ENCODE measurements at regions not wholly inside any gene's neighbourhood (a gene's known extent, or its start where the extent isn't known, plus 50 kb on each side); places are given as distances from the start of the nearest gene placed in this dataset.
"Not testable (repeated sequence)": the region's sequence is repeated elsewhere in the genome, so short reads cannot be mapped to it uniquely, and the experiment has no call there.

- TF ChIP-seq CTCF (IDR thresholded peaks at IDR 0.05; ENCODE audit: borderline replicate concordance, control extremely low read depth, extremely low read depth, insufficient read depth, missing control alignments), result no peak
- DNase-seq (ENCODE audit: low spot score), result no peak
- in situ Hi-C loops (cut with MboI; ENCODE audit: low sequenced_read_pairs, unreplicated experiment), result no loop called here
Measured at GRCh38 chr2:198534756-198535155, 730.4 kb downstream of the PLCL1 start.

GRCh38 chr2:198525211-198525969 lies 721.0 kb downstream of the PLCL1 start:
- TF ChIP-seq CTCF (IDR thresholded peaks at IDR 0.05; ENCODE audit: borderline replicate concordance, control extremely low read depth, extremely low read depth, insufficient read depth, missing control alignments), result no peak
- DNase-seq (ENCODE audit: low spot score), result no peak
- in situ Hi-C loops (cut with MboI; ENCODE audit: low sequenced_read_pairs, unreplicated experiment), result no loop called here

GRCh38 chr2:198523710-198524109 lies 719.3 kb downstream of the PLCL1 start:
- TF ChIP-seq CTCF (IDR thresholded peaks at IDR 0.05; ENCODE audit: borderline replicate concordance, control extremely low read depth, extremely low read depth, insufficient read depth, missing control alignments), result no peak
- in situ Hi-C loops (cut with MboI; ENCODE audit: low sequenced_read_pairs, unreplicated experiment), result no loop called here

GRCh38 chr2:198518935-198519334 lies 714.5 kb downstream of the PLCL1 start:
- in situ Hi-C loops (cut with MboI; ENCODE audit: low sequenced_read_pairs, unreplicated experiment), result no loop called here
- DNase-seq (ENCODE audit: low spot score), result no peak
- no peak for TF ChIP-seq CTCF (IDR thresholded peaks at IDR 0.05; ENCODE audit: borderline replicate concordance, control extremely low read depth, extremely low read depth, insufficient read depth, missing control alignments)

More at GRCh38 chr2:198523710-198524109, 719.3 kb downstream of the PLCL1 start:
- no peak for DNase-seq (ENCODE audit: low spot score)

- in situ Hi-C loops (cut with MboI; ENCODE audit: low sequenced_read_pairs, unreplicated experiment), result no loop called here
- no peak for TF ChIP-seq CTCF (IDR thresholded peaks at IDR 0.05; ENCODE audit: borderline replicate concordance, control extremely low read depth, extremely low read depth, insufficient read depth, missing control alignments)
- DNase-seq (ENCODE audit: low spot score), result no peak
Measured at GRCh38 chr2:198517976-198518375, 713.6 kb downstream of the PLCL1 start.

- in situ Hi-C loops (cut with MboI; ENCODE audit: low sequenced_read_pairs, unreplicated experiment); DNase-seq (ENCODE audit: low spot score): not testable (repeated sequence)
Measured at GRCh38 chr2:198508610-198509009, 704.2 kb downstream of the PLCL1 start.

- in situ Hi-C loops (cut with MboI; ENCODE audit: low sequenced_read_pairs, unreplicated experiment), result no loop called here
- no peak for DNase-seq (ENCODE audit: low spot score)
- TF ChIP-seq CTCF (IDR thresholded peaks at IDR 0.05; ENCODE audit: borderline replicate concordance, control extremely low read depth, extremely low read depth, insufficient read depth, missing control alignments), result no peak
Measured at GRCh38 chr2:198499539-198499938, 695.1 kb downstream of the PLCL1 start.
